ENCODE measurements at regions not wholly inside any gene's neighbourhood (a gene's known extent, or its start where the extent isn't known, plus 50 kb on each side); places are given as distances from the start of the nearest gene placed in this dataset.

- Histone ChIP-seq H3K4me1 (ENCODE audit: insufficient read depth) (no peaks in the 10 kb centered on the region), H3K9me2 (ENCODE audit: insufficient read depth) (no peaks in the 10 kb centered on the region), H3K79me2 (ENCODE audit: insufficient read depth) (no peaks in the 10 kb centered on the region), H2AFZ (no peak overlapping the region), H3F3A (ENCODE audit: insufficient read depth) (no peaks in the 10 kb centered on the region), H3K4me2 (ENCODE audit: unreplicated experiment) (no peak overlapping the region), H3K36me3 (ENCODE audit: low read depth) (no peaks in the 10 kb centered on the region), H3K4me3 (no peak overlapping the region), H3K9ac (no peak overlapping the region), H3K27ac (no peak overlapping the region), H4K20me1 (ENCODE audit: insufficient read depth) (no peaks in the 10 kb centered on the region), H3K9me3 (ENCODE audit: low read depth) (no peaks in the 10 kb centered on the region), H3K27me3 (replicated peaks; ENCODE audit: insufficient read depth) (no peaks in the 10 kb centered on the region)
- in situ Hi-C loops (cut with MboI) = no loop called here
- TF ChIP-seq EZH2phosphoT487 (IDR thresholded peaks at IDR 0.05; ENCODE audit: insufficient read depth, low read depth) = no peak
- TF ChIP-seq EZH2 (IDR thresholded peaks at IDR 0.05; ENCODE audit: insufficient read depth, poor library complexity, severe bottlenecking) = no peak
- 22 to 67% methylated on average over 1 of the region's 1 CpG for WGBS, 2 experiments (ENCODE audit: low coverage in 1 of 2, low lambda C conversion rate in 2 of 2, missing lambda C conversion rate in 2 of 2)
- DNase-seq = no peak
Observed at GRCh38 chr3:168295027-168295426, 199.3 kb upstream of the GOLIM4 start.

- Histone ChIP-seq H3K79me2 (ENCODE audit: insufficient read depth) (no peaks in the 10 kb centered on the region), H3K9me3 (ENCODE audit: low read depth) (no peaks in the 10 kb centered on the region), H3K4me2 (ENCODE audit: unreplicated experiment) (no peak overlapping the region), H3F3A (ENCODE audit: insufficient read depth) (no peaks in the 10 kb centered on the region), H3K9me2 (ENCODE audit: insufficient read depth) (no peaks in the 10 kb centered on the region), H3K36me3 (ENCODE audit: low read depth) (no peaks in the 10 kb centered on the region), H3K9ac (no peak overlapping the region), H3K4me1 (ENCODE audit: insufficient read depth) (no peaks in the 10 kb centered on the region), H4K20me1 (ENCODE audit: insufficient read depth) (no peaks in the 10 kb centered on the region), H2AFZ (no peak overlapping the region), H3K27me3 (replicated peaks; ENCODE audit: insufficient read depth) (no peaks in the 10 kb centered on the region), H3K4me3 (no peak overlapping the region), H3K27ac (no peak overlapping the region)
- no peak for DNase-seq
- in situ Hi-C loops (cut with MboI) = no loop called here
- no peak for TF ChIP-seq EZH2phosphoT487 (IDR thresholded peaks at IDR 0.05; ENCODE audit: insufficient read depth, low read depth)
- no peak for TF ChIP-seq EZH2 (IDR thresholded peaks at IDR 0.05; ENCODE audit: insufficient read depth, poor library complexity, severe bottlenecking)
Observed at GRCh38 chr3:168292296-168292695, 196.6 kb upstream of the GOLIM4 start.

- Histone ChIP-seq H3K4me2 (ENCODE audit: unreplicated experiment) (no peak overlapping the region), H3K27me3 (replicated peaks; ENCODE audit: insufficient read depth) (0 out of 2 replicates have a peak, but pooled peaks cover 5% of the 10 kb centered on the region), H3K36me3 (ENCODE audit: low read depth) (no peaks in the 10 kb centered on the region), H3K4me3 (no peak overlapping the region), H3F3A (ENCODE audit: insufficient read depth) (no peaks in the 10 kb centered on the region), H3K4me1 (ENCODE audit: insufficient read depth) (no peaks in the 10 kb centered on the region), H4K20me1 (ENCODE audit: insufficient read depth) (no peaks in the 10 kb centered on the region), H3K79me2 (ENCODE audit: insufficient read depth) (no peaks in the 10 kb centered on the region), H3K9ac (no peak overlapping the region), H3K9me2 (ENCODE audit: insufficient read depth) (no peaks in the 10 kb centered on the region), H2AFZ (no peak overlapping the region), H3K9me3 (ENCODE audit: low read depth) (no peaks in the 10 kb centered on the region), H3K27ac (no peak overlapping the region)
- TF ChIP-seq EZH2phosphoT487 (IDR thresholded peaks at IDR 0.05; ENCODE audit: insufficient read depth, low read depth) (no peak), EZH2 (IDR thresholded peaks at IDR 0.05; ENCODE audit: insufficient read depth, poor library complexity, severe bottlenecking) (no peak)
- in situ Hi-C loops (cut with MboI) = no loop called here
- WGBS, 2 experiments (ENCODE audit: low coverage in 1 of 2, low lambda C conversion rate in 2 of 2, missing lambda C conversion rate in 2 of 2) = 16 to 19% methylated on average over 4 of the region's 4 CpGs
- no peak for DNase-seq
Observed at GRCh38 chr3:168289471-168290008, 193.8 kb upstream of the GOLIM4 start.

GRCh38 chr3:168288511-168289401 is 193.0 kb upstream of the GOLIM4 start:
- Histone ChIP-seq H2AFZ (no peak overlapping the region), H3K9me2 (ENCODE audit: insufficient read depth) (no peaks in the 10 kb centered on the region), H3K79me2 (ENCODE audit: insufficient read depth) (no peaks in the 10 kb centered on the region), H3K9ac (no peak overlapping the region), H4K20me1 (ENCODE audit: insufficient read depth) (no peaks in the 10 kb centered on the region), H3K27ac (no peak overlapping the region), H3F3A (ENCODE audit: insufficient read depth) (no peaks in the 10 kb centered on the region), H3K4me1 (ENCODE audit: insufficient read depth) (no peaks in the 10 kb centered on the region), H3K27me3 (replicated peaks; ENCODE audit: insufficient read depth) (0 out of 2 replicates have a peak, but pooled peaks cover 5% of the 10 kb centered on the region), H3K36me3 (ENCODE audit: low read depth) (no peaks in the 10 kb centered on the region), H3K4me3 (no peak overlapping the region), H3K4me2 (ENCODE audit: unreplicated experiment) (no peak overlapping the region), H3K9me3 (ENCODE audit: low read depth) (no peaks in the 10 kb centered on the region)
- TF ChIP-seq EZH2phosphoT487 (IDR thresholded peaks at IDR 0.05; ENCODE audit: insufficient read depth, low read depth) (no peak), EZH2 (IDR thresholded peaks at IDR 0.05; ENCODE audit: insufficient read depth, poor library complexity, severe bottlenecking) (no peak)
- 33 to 44% methylated on average over 5 of the region's 5 CpGs for WGBS, 2 experiments (ENCODE audit: low coverage in 1 of 2, low lambda C conversion rate in 2 of 2, missing lambda C conversion rate in 2 of 2)
- no peak for DNase-seq
- in situ Hi-C loops (cut with MboI) = no loop called here

Measured in GM23248 (cell line).